CD4-positive, alpha-beta T cell (primary cell): ENCODE measurements at regions not wholly inside any gene's neighbourhood (a gene's known extent, or its start where the extent isn't known, plus 50 kb on each side); places are given as distances from the start of the nearest gene placed in this dataset.

ENCODE experiments used
- ATAC-seq: fragments of 200-7000 bp; cut with Tn5 transposase; one replicate; pipeline ENCODE4 v1.10.0; 2022; ENCODE audit warnings: mild to moderate bottlenecking; ENCODE audit not compliant: poor library complexity
- CTCF ChIA-PET: fragments of 350-600 bp; sonication (Branson Sonifier 250); formaldehyde crosslinking; loops from one replicate; lab custom pipeline; 2021; ENCODE audit warnings: antibody characterized with exemption, inconsistent platforms; lab: Charles Lee
- POLR2A ChIA-PET: fragments of 350-600 bp; sonication (Branson Sonifier 250); formaldehyde crosslinking; loops from one replicate; lab custom pipeline; 2021; ENCODE audit warnings: antibody characterized with exemption, inconsistent platforms; lab: Charles Lee
- DNase-seq, 14 experiments: peaks; one replicate each; pipeline ENCODE4 v3.0.0-alpha.2; 2013 to 2020; ENCODE audit warnings: mixed read lengths in 2 of 14
- H3K27ac ChIP-seq, 2 donors: one replicate each; pipeline versions ENCODE4 v1.5.1 to v1.7.0; 2013; ENCODE audit warnings: low read length in 2 of 2, low read depth in 1 of 2, mild to moderate bottlenecking in 1 of 2
- H3K27me3 ChIP-seq, 2 experiments: 1 replicate in 1 of 2; 2 replicates in 1 of 2; pipeline versions ENCODE4 v1.6.1 to v1.7.0; 2013; ENCODE audit warnings: low read length in 2 of 2, control low read depth in 1 of 2, mild to moderate bottlenecking in 1 of 2, moderate library complexity in 1 of 2; ENCODE audit not compliant: insufficient read depth in 2 of 2, control insufficient read depth in 1 of 2
- H3K36me3 ChIP-seq: one replicate; pipeline ENCODE4 v1.6.1; 2013; ENCODE audit warnings: low read length, control low read depth; ENCODE audit not compliant: insufficient read depth
- H3K4me1 ChIP-seq: one replicate; pipeline ENCODE4 v1.6.1; 2013; ENCODE audit warnings: low read length, control low read depth; ENCODE audit not compliant: insufficient read depth
- H3K4me3 ChIP-seq: one replicate; pipeline ENCODE4 v1.5.1; 2013; ENCODE audit warnings: mild to moderate bottlenecking, low read length, moderate library complexity
- H3K9me3 ChIP-seq, 2 experiments: 1 replicate in 1 of 2; 2 replicates in 1 of 2; pipeline versions ENCODE4 v1.6.1 to v1.7.0; 2013; ENCODE audit warnings: low read length in 2 of 2, mild to moderate bottlenecking in 2 of 2, control low read depth in 1 of 2, moderate library complexity in 1 of 2; ENCODE audit not compliant: control insufficient read depth in 1 of 2, insufficient read depth in 1 of 2
- H3K27ac Mint-ChIP-seq: one replicate; pipeline ENCODE4 v1.8.0; 2020; ENCODE audit warnings: mixed read lengths
- H3K27me3 Mint-ChIP-seq: one replicate; pipeline ENCODE4 v1.8.0; 2021; ENCODE audit warnings: mixed read lengths
- H3K36me3 Mint-ChIP-seq: one replicate; pipeline ENCODE4 v1.8.0; 2021; ENCODE audit warnings: low read depth, mixed read lengths
- H3K4me1 Mint-ChIP-seq: one replicate; pipeline ENCODE4 v1.8.0; 2021; ENCODE audit warnings: low read depth, mixed read lengths
- H3K4me3 Mint-ChIP-seq: one replicate; pipeline ENCODE4 v1.8.0; 2020; ENCODE audit warnings: mild to moderate bottlenecking, mixed read lengths
- H3K9me3 Mint-ChIP-seq: one replicate; pipeline ENCODE4 v1.8.0; 2020; ENCODE audit warnings: mixed read lengths
- intact Hi-C, 2 experiments: fragments of 100-400 bp; cut with DNase I in 1 of 2; cut with micrococcal nuclease in 1 of 2; formaldehyde crosslinking; loops; one replicate each; pipeline versions ENCODE4 v1.15.1 to v1.9.0; 2023 to 2025; cut with DNase I, micrococcal nuclease
- TF ChIP-seq, protein P1 (sequence below): fragments of 200-600 bp; IDR thresholded peaks from one replicate; pipeline ENCODE4 v1.8.0; 2022; ENCODE audit warnings: antibody characterized with exemption, mild to moderate bottlenecking

- Histone ChIP-seq H3K27me3 (no peaks in the 10 kb centered on the region), H3K27ac (no peak overlapping the region), H3K4me1 (no peaks in the 10 kb centered on the region), H3K4me3 (no peak overlapping the region), H3K36me3 (no peaks in the 10 kb centered on the region), H3K9me3 (no peaks in the 10 kb centered on the region)
- Mint-ChIP-seq H3K36me3 (no peaks in the 10 kb centered on the region), H3K27ac (no peak overlapping the region), H3K4me1 (no peaks in the 10 kb centered on the region), H3K27me3 (no peaks in the 10 kb centered on the region), H3K9me3 (peaks cover 2% of the 10 kb centered on the region), H3K4me3 (no peak overlapping the region)
- CTCF ChIA-PET = no interaction called here
- DNase-seq (no peak), ATAC-seq (no peak)
- POLR2A ChIA-PET = no interaction called here
- TF ChIP-seq, protein P1, sequence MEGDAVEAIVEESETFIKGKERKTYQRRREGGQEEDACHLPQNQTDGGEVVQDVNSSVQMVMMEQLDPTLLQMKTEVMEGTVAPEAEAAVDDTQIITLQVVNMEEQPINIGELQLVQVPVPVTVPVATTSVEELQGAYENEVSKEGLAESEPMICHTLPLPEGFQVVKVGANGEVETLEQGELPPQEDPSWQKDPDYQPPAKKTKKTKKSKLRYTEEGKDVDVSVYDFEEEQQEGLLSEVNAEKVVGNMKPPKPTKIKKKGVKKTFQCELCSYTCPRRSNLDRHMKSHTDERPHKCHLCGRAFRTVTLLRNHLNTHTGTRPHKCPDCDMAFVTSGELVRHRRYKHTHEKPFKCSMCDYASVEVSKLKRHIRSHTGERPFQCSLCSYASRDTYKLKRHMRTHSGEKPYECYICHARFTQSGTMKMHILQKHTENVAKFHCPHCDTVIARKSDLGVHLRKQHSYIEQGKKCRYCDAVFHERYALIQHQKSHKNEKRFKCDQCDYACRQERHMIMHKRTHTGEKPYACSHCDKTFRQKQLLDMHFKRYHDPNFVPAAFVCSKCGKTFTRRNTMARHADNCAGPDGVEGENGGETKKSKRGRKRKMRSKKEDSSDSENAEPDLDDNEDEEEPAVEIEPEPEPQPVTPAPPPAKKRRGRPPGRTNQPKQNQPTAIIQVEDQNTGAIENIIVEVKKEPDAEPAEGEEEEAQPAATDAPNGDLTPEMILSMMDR = no peak
- intact Hi-C loops = no loop called here
These were observed 636.1 kb downstream of the PSAT1 start for GRCh38 chr9:78932849-78933627.

DNA sequence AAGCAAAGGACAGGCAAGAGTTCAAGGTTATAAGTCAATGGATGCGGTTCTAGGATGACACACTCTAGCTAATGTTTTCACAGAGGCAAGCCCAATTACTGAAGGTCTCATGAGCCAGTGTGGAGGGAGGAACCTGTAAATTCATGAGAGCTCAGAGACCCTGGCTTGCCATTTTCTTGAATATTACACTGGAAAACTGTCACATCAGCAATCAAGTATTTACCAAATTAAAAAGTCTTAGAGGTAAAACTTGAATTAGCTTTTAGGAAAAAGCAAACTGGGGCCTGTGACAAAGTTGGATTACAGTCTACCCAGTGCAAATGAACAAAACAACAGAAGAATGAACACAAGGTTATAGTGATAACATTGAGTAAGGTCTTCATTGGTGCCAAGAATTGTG, 636.9 kb upstream of the TLE4 start:
- no peak overlapping the region for H3K4me3 Mint-ChIP-seq
- ChIA-PET POLR2A (no interaction called here), CTCF (no interaction called here)
- no peak for DNase-seq
- no peaks in the 10 kb centered on the region for H3K36me3 Mint-ChIP-seq
- no peaks in the 10 kb centered on the region for H3K9me3 ChIP-seq
- no peaks in the 10 kb centered on the region for H3K27me3 Mint-ChIP-seq
- no peaks in the 10 kb centered on the region for H3K4me1 Mint-ChIP-seq
- H3K4me3 ChIP-seq = no peak overlapping the region
- no peak overlapping the region for H3K27ac Mint-ChIP-seq
- H3K27me3 ChIP-seq = no peaks in the 10 kb centered on the region
- TF ChIP-seq, protein P1 = no peak
- no peak for ATAC-seq
- H3K4me1 ChIP-seq = no peaks in the 10 kb centered on the region
- intact Hi-C loops = no loop called here
- H3K9me3 Mint-ChIP-seq = peaks cover 2% of the 10 kb centered on the region
- no peaks in the 10 kb centered on the region for H3K36me3 ChIP-seq
- no peak overlapping the region for H3K27ac ChIP-seq

GRCh38 chr9:78938821-78939220, 632.9 kb upstream of the TLE4 start:
- POLR2A ChIA-PET = no interaction called here
- no peak for ATAC-seq

More at GRCh38 chr9:78938821-78939220, 632.9 kb upstream of the TLE4 start:
- no peaks in the 10 kb centered on the region for H3K27me3 Mint-ChIP-seq
- Histone ChIP-seq H3K9me3 (no peaks in the 10 kb centered on the region), H3K36me3 (no peaks in the 10 kb centered on the region), H3K4me3 (no peak overlapping the region), H3K4me1 (no peaks in the 10 kb centered on the region), H3K27ac (no peak overlapping the region), H3K27me3 (no peaks in the 10 kb centered on the region)
- H3K9me3 Mint-ChIP-seq = peaks cover 2% of the 10 kb centered on the region
- no peaks in the 10 kb centered on the region for H3K4me1 Mint-ChIP-seq
- TF ChIP-seq, protein P1 = no peak
- H3K36me3 Mint-ChIP-seq = no peaks in the 10 kb centered on the region
- DNase-seq = no peak
- H3K4me3 Mint-ChIP-seq = no peak overlapping the region
- CTCF ChIA-PET = no interaction called here
- intact Hi-C loops = no loop called here
- H3K27ac Mint-ChIP-seq = no peak overlapping the region
